ENCODE measurements at regions not wholly inside any gene's neighbourhood (a gene's known extent, or its start where the extent isn't known, plus 50 kb on each side); places are given as distances from the start of the nearest gene placed in this dataset.

DNA sequence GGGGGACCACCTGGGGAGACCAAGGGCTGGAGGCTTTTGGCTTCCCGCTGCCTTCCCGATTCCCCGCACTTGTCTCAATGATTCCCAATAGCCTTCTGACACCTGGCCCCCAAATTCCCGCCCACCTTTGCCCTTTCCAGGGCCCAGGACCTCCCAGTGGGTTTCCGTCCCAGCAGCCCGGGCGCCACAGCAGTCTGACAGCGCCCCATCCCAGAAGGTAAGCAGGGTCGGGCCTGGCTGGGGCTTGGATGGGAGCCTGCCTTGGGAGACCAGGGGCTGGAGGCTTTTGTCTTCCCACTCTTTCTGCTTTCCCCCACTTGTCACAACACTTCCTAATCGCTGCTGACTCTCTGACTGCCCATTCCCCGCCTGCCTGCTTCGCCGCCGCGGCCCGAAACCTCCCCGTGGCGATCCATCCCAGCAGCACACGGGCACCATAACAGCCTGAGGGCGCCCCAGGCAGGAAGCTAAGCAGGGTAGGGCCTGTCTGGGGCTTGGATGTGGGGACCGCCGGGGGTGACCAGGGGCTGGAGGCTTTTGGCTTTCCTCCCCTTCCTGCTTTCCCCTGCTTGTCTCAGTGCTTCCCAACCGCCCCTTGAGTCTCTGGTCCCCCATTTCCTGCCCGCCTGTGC is 2289.3 kb downstream of the TP53TG3F start (continued):
- TF ChIP-seq MCM3 (IDR thresholded peaks at IDR 0.05) (no peak), MIER1 (IDR thresholded peaks at IDR 0.05; ENCODE audit: low read depth) (no peak), SPI1 (IDR thresholded peaks at IDR 0.05; ENCODE audit: borderline replicate concordance, low read depth, low read length) (no peak), PHF21A (IDR thresholded peaks at IDR 0.05; ENCODE audit: borderline replicate concordance, low read depth) (no peak), SNRNP70 (optimal IDR thresholded peaks at IDR 0.05; ENCODE audit: low read depth, low read length) (no peak), TAF9B (IDR thresholded peaks at IDR 0.05; ENCODE audit: partially characterized antibody) (no peak), BMI1 (IDR thresholded peaks at IDR 0.05; ENCODE audit: low read length) (no peak), ZBTB7A (IDR thresholded peaks at IDR 0.05; ENCODE audit: borderline replicate concordance, control insufficient read depth, low read depth, low read length) (no peak), PHF20 (IDR thresholded peaks at IDR 0.05; ENCODE audit: partially characterized antibody) (no peak), KDM4B (IDR thresholded peaks at IDR 0.05; ENCODE audit: borderline replicate concordance in 2 of 2, low read depth in 1 of 2) (no peak), SMARCE1 (IDR thresholded peaks at IDR 0.05) (no peak)
- TF ChIP-seq, protein P1, sequence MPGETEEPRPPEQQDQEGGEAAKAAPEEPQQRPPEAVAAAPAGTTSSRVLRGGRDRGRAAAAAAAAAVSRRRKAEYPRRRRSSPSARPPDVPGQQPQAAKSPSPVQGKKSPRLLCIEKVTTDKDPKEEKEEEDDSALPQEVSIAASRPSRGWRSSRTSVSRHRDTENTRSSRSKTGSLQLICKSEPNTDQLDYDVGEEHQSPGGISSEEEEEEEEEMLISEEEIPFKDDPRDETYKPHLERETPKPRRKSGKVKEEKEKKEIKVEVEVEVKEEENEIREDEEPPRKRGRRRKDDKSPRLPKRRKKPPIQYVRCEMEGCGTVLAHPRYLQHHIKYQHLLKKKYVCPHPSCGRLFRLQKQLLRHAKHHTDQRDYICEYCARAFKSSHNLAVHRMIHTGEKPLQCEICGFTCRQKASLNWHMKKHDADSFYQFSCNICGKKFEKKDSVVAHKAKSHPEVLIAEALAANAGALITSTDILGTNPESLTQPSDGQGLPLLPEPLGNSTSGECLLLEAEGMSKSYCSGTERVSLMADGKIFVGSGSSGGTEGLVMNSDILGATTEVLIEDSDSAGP (CRISPR knock-in tag; IDR thresholded peaks at IDR 0.05): no peak

Data from K562 (cell line).